K562 (cell line): ENCODE measurements at regions not wholly inside any gene's neighbourhood (a gene's known extent, or its start where the extent isn't known, plus 50 kb on each side); places are given as distances from the start of the nearest gene placed in this dataset.

Experiments used
- ATAC-seq: fragments of 200-7000 bp; cut with Tn5 transposase; 3 replicates; pipeline ENCODE4 v1.9.1; 2020; ENCODE audit warnings: moderate library complexity
- BruUV-seq: library from RNA; stranded (reverse); fragments of 400-500 nt; replicated peaks from 2 replicates; lab custom pipeline; 2021; lab: Mats Ljungman, UMichigan
- CTCF ChIA-PET: fragments of 300-600 bp; formaldehyde crosslinking; extraction: SDS; loops from one replicate; lab custom pipeline; 2021; ENCODE audit warnings: low intra/inter-chr PET ratio; lab: Yijun Ruan, JAX
- POLR2A ChIA-PET: fragments of 300-600, 350-650 bp; sonication (Branson Sonifier 250); formaldehyde crosslinking; extraction: SDS; loops from one replicate; lab custom pipeline; 2021; ENCODE audit warnings: antibody characterized with exemption, inconsistent platforms; lab: Yijun Ruan, JAX
- DNase-seq, 4 experiments: peaks; one replicate each; pipeline versions ENCODE4 v3.0.0 to v3.0.0-alpha.2; 2011 to 2018; ENCODE audit warnings: low spot score in 3 of 4, mixed read lengths in 3 of 4; ENCODE audit errors: extremely low read depth in 1 of 4
- FAIRE-seq: peaks from 2 replicates; lab custom pipeline; 2011; peaks lifted over from hg19 to GRCh38; lab: Jason Lieb, UNC
- H2AFZ ChIP-seq: 2 replicates; pipeline ENCODE4 v1.6.0; 2011; ENCODE audit warnings: low read depth, low read length, control low read depth, inconsistent platforms
- H3K27ac ChIP-seq: fragments of 200-600 bp; 3 replicates; pipeline ENCODE4 v1.8.0; 2011; ENCODE audit warnings: low read depth, mild to moderate bottlenecking, control low read depth, inconsistent platforms, low read length, moderate library complexity, mixed read lengths; ENCODE audit errors: extremely low read depth
- H3K27me3 ChIP-seq, 2 experiments: fragments of 300-600 bp in 1 of 2; 2 replicates in 1 of 2; 3 replicates in 1 of 2; pipeline versions ENCODE4 v1.6.0 to v1.8.0; 2011; ENCODE audit warnings: inconsistent platforms in 2 of 2, low read length in 2 of 2, mild to moderate bottlenecking in 1 of 2, mixed read lengths in 1 of 2, moderate library complexity in 1 of 2; ENCODE audit not compliant: control insufficient read depth in 2 of 2, insufficient read depth in 2 of 2
- H3K36me3 ChIP-seq: fragments of 300-600 bp; 3 replicates; pipeline ENCODE4 v1.8.0; 2011; ENCODE audit warnings: mild to moderate bottlenecking, low read length, inconsistent platforms; ENCODE audit not compliant: control insufficient read depth, insufficient read depth
- H3K4me1 ChIP-seq, 2 experiments: fragments of 200-600 bp in 1 of 2; replicated peaks in 1 of 2; 2 replicates in 1 of 2; 3 replicates in 1 of 2; pipeline versions ENCODE4 v1.5.1 to v1.8.0; 2011; ENCODE audit warnings: inconsistent platforms in 2 of 2, low read length in 2 of 2, mild to moderate bottlenecking in 1 of 2, mixed read lengths in 1 of 2, moderate library complexity in 1 of 2; ENCODE audit not compliant: control insufficient read depth in 2 of 2, insufficient read depth in 2 of 2
- H3K4me2 ChIP-seq: 2 replicates; pipeline ENCODE4 v1.6.1; 2011; ENCODE audit warnings: low read length, control low read depth, inconsistent platforms, mixed read lengths; ENCODE audit not compliant: insufficient read depth
- H3K4me3 ChIP-seq: fragments of 200-600 bp; sonication (generic), shearing (Covaris generic); 2 replicates; pipeline ENCODE4 v1.5.1; 2016; ENCODE audit warnings: control low read depth, inconsistent platforms
- H3K79me2 ChIP-seq: fragments of 200-600 bp; 3 replicates; pipeline ENCODE4 v1.8.0; 2011; ENCODE audit warnings: low read length, inconsistent platforms; ENCODE audit not compliant: control insufficient read depth, insufficient read depth
- H3K9ac ChIP-seq, 2 experiments: 2 replicates each; pipeline versions ENCODE4 v1.6.0 to v1.6.1; 2011; ENCODE audit warnings: low read depth in 2 of 2, low read length in 2 of 2, control low read depth in 1 of 2, inconsistent platforms in 1 of 2, mild to moderate bottlenecking in 1 of 2, mixed read lengths in 1 of 2; ENCODE audit not compliant: insufficient read depth in 1 of 2
- H3K9me1 ChIP-seq: one replicate; pipeline ENCODE4 v1.6.0; 2011; ENCODE audit warnings: inconsistent platforms, mild to moderate bottlenecking, low read length, moderate library complexity; ENCODE audit not compliant: control insufficient read depth, insufficient read depth
- H3K9me3 ChIP-seq: replicated peaks from 2 replicates; pipeline ENCODE4 v1.5.1; 2011; ENCODE audit warnings: low read depth, low read length, inconsistent platforms; ENCODE audit not compliant: control insufficient read depth, insufficient read depth
- H4K20me1 ChIP-seq: replicated peaks from 2 replicates; pipeline ENCODE4 v1.6.1; 2011; ENCODE audit warnings: low read length, inconsistent platforms, mixed read lengths; ENCODE audit not compliant: control insufficient read depth, insufficient read depth
- CAMTA2 ChIP-seq: fragments of 250-450 bp; sonication (Bioruptor Pico); conservative IDR thresholded peaks from 2 replicates; pipeline ENCODE4 v1.5.1; 2022
- EWSR1 ChIP-seq: fragments of 450-650 bp; IDR thresholded peaks from 2 replicates; pipeline ENCODE4 v1.6.1; 2018; ENCODE audit warnings: borderline replicate concordance, mild to moderate bottlenecking, low read depth, moderate library complexity; ENCODE audit not compliant: partially characterized antibody
- GATAD2A ChIP-seq: fragments of 450-650 bp; IDR thresholded peaks from 2 replicates; pipeline ENCODE4 v1.6.1; 2017
- HCFC1 ChIP-seq: IDR thresholded peaks from 2 replicates; pipeline ENCODE4 v1.6.1; 2012; ENCODE audit warnings: low read depth, low read length, improper control_type of control experiment
- HLTF ChIP-seq: fragments of 450-650 bp; IDR thresholded peaks from 2 replicates; pipeline ENCODE4 v1.6.1; 2016
- SAFB2 ChIP-seq: fragments of 200-400 bp; formaldehyde crosslinking; IDR thresholded peaks from 2 replicates; pipeline ENCODE4 v1.6.1; 2018; ENCODE audit warnings: borderline replicate concordance, low read length, low read depth, moderate library complexity; ENCODE audit not compliant: severe bottlenecking
- SMARCA4 ChIP-seq: fragments of 450-650 bp; IDR thresholded peaks from 2 replicates; pipeline ENCODE4 v1.6.1; 2016
- VEZF1 ChIP-seq: fragments of 200-800 bp; sonication (Bioruptor generic); IDR thresholded peaks from 2 replicates; pipeline ENCODE4 v1.6.1; 2017; ENCODE audit warnings: missing genetic modification characterization, missing compliant biosample characterization
- ZBTB1 ChIP-seq: sonication (generic); formaldehyde crosslinking; IDR thresholded peaks from 2 replicates; pipeline ENCODE4 v1.8.1; 2023; ENCODE audit warnings: missing genetic modification reagents, low read depth, mild to moderate bottlenecking, borderline replicate concordance
- ZNF124 ChIP-seq: sonication (generic); formaldehyde crosslinking; IDR thresholded peaks from 2 replicates; pipeline ENCODE4 v1.8.1; 2022; ENCODE audit warnings: missing genetic modification reagents
- ZNF507 ChIP-seq: conservative IDR thresholded peaks from 2 replicates; pipeline ENCODE4 v1.6.1; 2017; ENCODE audit warnings: missing genetic modification characterization, missing compliant biosample characterization
- ZNF609 ChIP-seq: sonication (generic); formaldehyde crosslinking; IDR thresholded peaks from 2 replicates; pipeline ENCODE4 v1.8.1; 2023; ENCODE audit warnings: missing genetic modification reagents, mild to moderate bottlenecking, borderline replicate concordance
- in situ Hi-C: fragments of 300-500 bp; cut with MboI; formaldehyde crosslinking; loops from 4 replicates; pipeline ENCODE4 v1.15.0; 2018; ENCODE audit warnings: inconsistent platforms, mixed read lengths
- intact Hi-C: fragments of 100-400 bp; cut with micrococcal nuclease; formaldehyde crosslinking; loops from 2 replicates; pipeline ENCODE4 v1.14.2; 2022

DNA sequence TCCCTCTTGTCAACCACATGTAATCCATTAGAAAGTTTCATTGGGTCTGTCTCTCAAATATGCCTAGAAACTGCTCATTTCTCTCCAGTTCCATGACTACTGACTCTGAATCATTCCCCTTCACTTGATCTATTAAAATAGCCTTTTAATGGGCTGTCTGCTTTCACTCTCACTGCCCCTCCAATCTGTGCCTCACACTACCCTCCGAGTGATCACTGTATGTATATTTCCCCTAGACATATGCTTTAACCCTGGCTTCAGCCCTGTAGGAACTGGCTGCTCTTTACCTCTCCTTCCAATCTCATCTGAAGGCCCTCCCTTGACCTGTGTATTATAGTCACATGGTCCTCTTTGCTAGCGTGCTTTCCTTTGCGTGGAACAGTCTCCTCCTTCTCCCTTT is 282.8 kb upstream of the ADAMTS9 start (continued):
- TF ChIP-seq ZBTB1 (no peak), SAFB2 (no peak), CAMTA2 (CRISPR knock-in tag) (no peak)

DNA sequence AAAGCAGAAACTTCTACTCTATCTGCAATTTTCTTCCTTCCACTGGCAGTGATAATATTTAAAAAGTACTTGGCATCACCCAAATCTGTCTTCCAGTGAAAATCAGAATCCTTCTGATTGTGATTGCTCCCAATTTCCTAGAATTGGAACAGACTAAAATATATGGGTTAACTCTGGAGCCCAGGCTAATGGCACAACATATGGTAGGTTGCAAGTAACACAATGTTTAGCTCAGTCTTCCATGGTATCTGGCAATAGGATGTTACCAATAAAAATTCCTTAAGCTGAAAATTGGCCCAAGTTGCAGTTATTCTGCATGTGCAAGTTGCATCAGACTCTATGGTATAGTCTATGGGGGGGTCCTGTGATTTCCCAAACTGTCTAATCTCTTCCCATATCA is 273.5 kb upstream of the ADAMTS9 start:
- in situ Hi-C loops: no loop called here
- Histone ChIP-seq H3K9me1 (no peaks in the 10 kb centered on the region), H3K27me3 (no peaks in the 10 kb centered on the region), H3K36me3 (no peaks in the 10 kb centered on the region), H3K79me2 (no peaks in the 10 kb centered on the region), H3K9me3 (no peaks in the 10 kb centered on the region), H3K9ac (no peak overlapping the region), H4K20me1 (no peaks in the 10 kb centered on the region), H3K27ac (no peak overlapping the region), H2AFZ (no peak overlapping the region), H3K4me3 (no peak overlapping the region), H3K4me2 (no peak overlapping the region), H3K4me1 (no peaks in the 10 kb centered on the region)
- BruUV-seq: no TSS peak
- FAIRE-seq: no peak
- no peak for DNase-seq
- CTCF ChIA-PET: no interaction called here
- intact Hi-C loops: no loop called here
- POLR2A ChIA-PET: no interaction called here
- ATAC-seq: no peak
- TF ChIP-seq HCFC1 (no peak), ZNF507 (tag) (no peak), ZNF124 (CRISPR knock-in tag) (no peak), HLTF (no peak), EWSR1 (no peak), ZNF609 (CRISPR knock-in tag) (no peak), GATAD2A (no peak), VEZF1 (CRISPR knock-in tag) (no peak), SMARCA4 (no peak)
